Hematopoietic multipotent progenitor cell treated with erythropoietin and hydrocortisone succinate and interleukin-3 and kit ligand, for 8 days (in vitro differentiated cells): ENCODE measurements at regions not wholly inside any gene's neighbourhood (a gene's known extent, or its start where the extent isn't known, plus 50 kb on each side); places are given as distances from the start of the nearest gene placed in this dataset.

Source experiments
- DNase-seq: peaks from one replicate; pipeline ENCODE4 v3.0.0-alpha.2; 2015

- DNase-seq, result no peak
Measured at GRCh38 chr14:55500219-55500701, 59.8 kb upstream of the TBPL2 start.

- DNase-seq, result no peak
Measured at GRCh38 chr14:55500708-55501107, 60.3 kb upstream of the TBPL2 start.

GRCh38 chr14:55502746-55503284, 62.4 kb upstream of the TBPL2 start:
- no peak for DNase-seq

GRCh38 chr14:55505846-55506245, 65.4 kb upstream of the TBPL2 start:
- DNase-seq, result no peak

- DNase-seq, result no peak
Measured at GRCh38 chr14:55508676-55509075, 68.3 kb upstream of the TBPL2 start.

GRCh38 chr14:55512421-55512820, 67.6 kb upstream of the KTN1 start:
- no peak for DNase-seq

- no peak for DNase-seq
Measured at GRCh38 chr14:55513491-55513890, 66.5 kb upstream of the KTN1 start.

GRCh38 chr14:55514819-55515490, 65.1 kb upstream of the KTN1 start:
- DNase-seq, result no peak

GRCh38 chr14:55516776-55517175, 63.2 kb upstream of the KTN1 start:
- no peak for DNase-seq

GRCh38 chr14:55518391-55518790, 61.6 kb upstream of the KTN1 start:
- peak; percentile 41 for DNase-seq

- DNase-seq, result no peak
Measured at GRCh38 chr14:55519473-55520080, 60.4 kb upstream of the KTN1 start.

- DNase-seq, result no peak
Measured at GRCh38 chr14:55523321-55523720, 56.7 kb upstream of the KTN1 start.
